ENCODE measurements at regions not wholly inside any gene's neighbourhood (a gene's known extent, or its start where the extent isn't known, plus 50 kb on each side); places are given as distances from the start of the nearest gene placed in this dataset.

GRCh38 chr11:97964332-97965004 is 1056.3 kb upstream of the CNTN5 start:
- Histone ChIP-seq H3K18ac (ENCODE audit: low read depth, low read length) (peak overlapping the region; percentile 20; the same call in 1 of the 2 replicates), H2BK120ac (ENCODE audit: low read depth, low read length) (peak overlapping the region; percentile 99), H2AK5ac (ENCODE audit: low read depth, low read length) (peak overlapping the region; percentile 67), H4K5ac (ENCODE audit: low read depth, low read length) (no peak overlapping the region; the same call in 1 of the 2 replicates), H3K9me3 (ENCODE audit: control insufficient read depth, insufficient read depth, low read length) (no peaks in the 10 kb centered on the region), H2BK5ac (ENCODE audit: low read depth, low read length, poor library complexity, severe bottlenecking) (peak overlapping the region; percentile 17), H3K79me1 (ENCODE audit: low read depth in 1 of 2, low read length in 2 of 2) (no peaks in the 10 kb centered on the region), H3K36me3 (ENCODE audit: control insufficient read depth, insufficient read depth, low read length) (no peaks in the 10 kb centered on the region), H3K9me1 (ENCODE audit: insufficient read depth, low read length) (peaks cover 3% of the 10 kb centered on the region; the same call in 1 of the 2 replicates), H4K8ac (ENCODE audit: low read depth in 2 of 2, low read length in 2 of 2) (peak overlapping the region; percentile 64 to 89), H4K20me1 (ENCODE audit: insufficient read depth, low read length) (no peaks in the 10 kb centered on the region), H3K4me1 (ENCODE audit: control insufficient read depth, insufficient read depth, low read length) (peaks cover 17% of the 10 kb centered on the region), H3K14ac (replicated peaks; ENCODE audit: low read depth, low read length) (peak overlapping the region; percentile 55; the same call in 1 of the 2 replicates), H3K56ac (ENCODE audit: extremely low read depth, insufficient read depth, low read length) (peak overlapping the region; percentile 47; the same call in 1 of the 2 replicates), H3K23ac (ENCODE audit: low read depth, low read length) (no peak overlapping the region), H2AK9ac (replicated peaks; ENCODE audit: low read depth, low read length, poor library complexity) (no peak overlapping the region), H3K9ac (ENCODE audit: low read depth, low read length) (no peak overlapping the region), H2BK15ac (ENCODE audit: low read depth, low read length) (peak overlapping the region; percentile 85; the same call in 2 of the 3 replicates), H3K27me3 (ENCODE audit: control insufficient read depth, insufficient read depth, low read length) (no peaks in the 10 kb centered on the region), H2AFZ (replicated peaks; ENCODE audit: low read length, poor library complexity) (peak overlapping the region; percentile 74), H3K4ac (ENCODE audit: low read depth, low read length) (peak overlapping the region; percentile 62), H3K4me2 (ENCODE audit: low read depth, low read length) (no peak overlapping the region), H3K27ac (ENCODE audit: insufficient read depth, low read length) (no peak overlapping the region; the same call in 1 of the 2 replicates), H3K4me3 (ENCODE audit: insufficient read depth, low read depth, low read length) (no peak overlapping the region), H2BK20ac (ENCODE audit: low read depth, low read length) (peak overlapping the region; percentile 60), H4K91ac (ENCODE audit: insufficient read depth, low read depth, low read length) (peak overlapping the region; percentile 52; the same call in 1 of the 2 replicates)
- no peak for ATAC-seq (ENCODE audit: low read depth)
- intact Hi-C loops (cut with micrococcal nuclease) (no loop called here), in situ Hi-C loops (cut with MboI; ENCODE audit: low sequenced_read_pairs) (no loop called here), dilution Hi-C loops (cut with HindIII; ENCODE audit: low sequenced_read_pairs, unreplicated experiment) (no loop called here)
- ChIA-PET CTCF (no interaction called here), POLR2A (ENCODE audit: unreplicated experiment) (no interaction called here)
- TF ChIP-seq MXI1 (IDR thresholded peaks at IDR 0.05; ENCODE audit: borderline replicate concordance, low read depth, low read length) (no peak), RFX5 (IDR thresholded peaks at IDR 0.05; ENCODE audit: low read depth, low read length) (no peak), RAD21 (IDR thresholded peaks at IDR 0.05; ENCODE audit: low read length) (no peak), RCOR1 (IDR thresholded peaks at IDR 0.05; ENCODE audit: insufficient replicate concordance, low read length) (no peak), POLR2A (IDR thresholded peaks at IDR 0.05; ENCODE audit: low read depth, low read length) (no peak), CEBPB (IDR thresholded peaks at IDR 0.05; ENCODE audit: low read depth, low read length) (no peak)
- no CpG with 5 or more reads among the region's 3 CpGs for WGBS, 2 experiments (ENCODE audit: extremely low coverage in 2 of 2, insufficient read length in 1 of 2)
- no TSS peak for BruUV-seq (replicated peaks)
- no peak for DNase-seq

All from IMR-90 (cell line).